ENCODE measurements at regions not wholly inside any gene's neighbourhood (a gene's known extent, or its start where the extent isn't known, plus 50 kb on each side); places are given as distances from the start of the nearest gene placed in this dataset.

DNA sequence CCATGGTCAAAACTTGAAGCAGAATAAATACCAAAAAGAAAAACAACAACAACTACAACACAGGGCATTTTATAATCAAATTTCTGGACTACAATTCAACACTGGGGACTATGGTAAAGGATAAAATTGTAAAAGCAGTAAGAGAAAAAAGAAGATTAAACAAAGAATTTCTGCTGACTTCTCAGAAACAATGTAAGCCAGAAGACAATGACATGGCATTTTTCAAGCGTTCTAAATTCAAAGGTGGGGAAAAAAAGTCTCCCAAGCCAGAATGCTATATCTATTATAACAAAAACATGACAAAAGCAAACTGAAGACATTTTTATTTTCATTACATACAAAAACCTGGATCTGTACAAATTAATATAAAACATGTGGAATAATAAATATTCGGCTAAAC, 433.1 kb downstream of the NPHP4 start:
- ChIA-PET CTCF (no interaction called here), POLR2A (no interaction called here)

DNA sequence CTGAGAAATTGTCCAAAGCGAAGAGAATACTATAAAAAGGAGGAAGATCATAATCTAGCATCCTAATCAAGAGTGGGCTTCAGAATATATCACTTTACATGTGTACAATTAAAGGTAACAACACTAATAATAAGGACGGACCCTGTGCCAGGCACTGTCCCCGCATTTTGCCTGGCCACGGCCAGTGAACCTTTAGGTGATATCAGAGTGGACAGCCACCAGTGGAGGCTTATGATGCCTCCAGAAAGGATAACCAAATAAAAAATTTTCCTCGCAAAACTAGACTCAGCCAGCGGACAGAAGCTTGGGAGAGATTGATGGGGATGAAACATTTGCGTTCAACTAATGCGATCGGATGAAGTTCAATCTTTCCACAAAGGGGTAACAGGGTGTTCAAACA, 436.4 kb downstream of the NPHP4 start:
- POLR2A ChIA-PET = no interaction called here

DNA sequence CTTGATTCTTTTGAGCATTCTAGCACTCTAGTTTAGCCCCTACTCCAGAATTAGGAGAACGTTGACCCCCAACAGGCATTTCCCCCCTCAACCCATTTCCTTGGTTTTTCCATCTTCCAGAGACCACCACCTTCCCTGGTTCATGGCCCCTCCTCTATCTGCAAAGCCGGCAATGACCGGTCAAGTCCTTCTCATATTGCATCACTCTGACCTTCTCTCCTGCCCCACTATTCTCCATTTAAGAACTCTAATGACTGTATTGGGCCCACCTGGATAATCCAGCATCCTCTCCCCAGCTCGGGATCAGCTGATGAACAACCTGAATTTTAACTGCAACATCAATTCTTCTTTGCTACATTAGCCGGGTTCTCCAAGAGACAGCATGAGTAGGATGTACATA, 437.4 kb downstream of the NPHP4 start:
- CTCF ChIA-PET = no interaction called here
- POLR2A ChIA-PET = no interaction called here

More for the DNA sequence above, 436.4 kb downstream of the NPHP4 start:
- CTCF ChIA-PET = no interaction called here

DNA sequence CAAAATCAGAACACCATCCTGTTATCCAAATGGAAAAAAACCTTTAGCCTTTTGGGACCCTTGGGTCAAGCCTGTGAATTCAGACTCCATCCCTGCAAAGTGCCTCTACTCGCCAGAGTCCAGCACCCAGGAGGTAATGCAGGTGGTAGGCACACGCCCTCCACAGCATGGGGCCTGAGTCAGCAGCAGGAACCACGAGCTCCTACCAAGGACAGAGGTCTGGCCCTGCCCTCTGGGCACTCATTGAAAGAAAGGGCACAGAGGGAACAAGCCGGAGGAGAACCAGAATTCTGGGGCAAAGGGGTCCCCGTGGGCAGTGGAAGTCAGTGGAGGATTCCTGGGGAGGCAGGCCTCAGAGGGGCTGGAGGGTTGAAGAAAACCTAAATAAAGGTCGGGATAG, 438.1 kb downstream of the NPHP4 start:
- ChIA-PET POLR2A (no interaction called here), CTCF (no interaction called here)

DNA sequence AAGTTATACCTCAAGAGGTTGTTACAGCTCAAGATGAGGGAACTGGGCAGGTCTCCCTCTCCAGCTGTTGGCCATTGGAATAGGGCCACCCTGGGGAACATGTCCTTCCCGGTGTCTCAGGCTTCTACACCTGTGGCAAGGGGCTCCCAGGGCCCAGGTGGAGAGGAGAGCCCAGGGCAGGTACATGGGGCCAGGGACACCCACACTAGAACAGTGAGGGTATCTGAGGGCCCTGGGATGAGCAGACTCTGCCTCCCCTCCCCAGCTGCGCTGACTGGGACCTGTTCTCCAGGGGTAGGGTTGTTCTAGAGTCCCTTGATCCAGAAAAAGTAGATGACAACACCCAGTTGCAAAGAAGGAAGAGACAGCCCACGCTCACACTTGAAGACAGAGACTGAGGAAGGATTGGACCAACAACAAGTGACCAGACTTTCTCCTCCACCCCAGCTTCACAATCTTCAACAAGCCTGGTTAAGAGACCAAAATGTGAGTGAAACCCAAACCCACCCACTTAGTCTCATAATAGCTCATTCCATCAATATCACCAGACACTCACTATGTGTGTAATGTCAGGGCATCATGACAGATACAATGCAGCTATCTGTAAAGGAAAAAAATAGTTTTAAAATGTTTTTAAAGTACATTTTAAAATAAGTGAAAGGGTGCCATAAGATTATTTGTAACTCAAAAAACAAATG, 439.3 kb downstream of the NPHP4 start:
- ChIA-PET CTCF (interaction anchor here (1.1 kb wide), 1 partner anchor 25 kb away, joined by 3 read pairs; no protein-coding TSS in a partner anchor), POLR2A (no interaction called here)

DNA sequence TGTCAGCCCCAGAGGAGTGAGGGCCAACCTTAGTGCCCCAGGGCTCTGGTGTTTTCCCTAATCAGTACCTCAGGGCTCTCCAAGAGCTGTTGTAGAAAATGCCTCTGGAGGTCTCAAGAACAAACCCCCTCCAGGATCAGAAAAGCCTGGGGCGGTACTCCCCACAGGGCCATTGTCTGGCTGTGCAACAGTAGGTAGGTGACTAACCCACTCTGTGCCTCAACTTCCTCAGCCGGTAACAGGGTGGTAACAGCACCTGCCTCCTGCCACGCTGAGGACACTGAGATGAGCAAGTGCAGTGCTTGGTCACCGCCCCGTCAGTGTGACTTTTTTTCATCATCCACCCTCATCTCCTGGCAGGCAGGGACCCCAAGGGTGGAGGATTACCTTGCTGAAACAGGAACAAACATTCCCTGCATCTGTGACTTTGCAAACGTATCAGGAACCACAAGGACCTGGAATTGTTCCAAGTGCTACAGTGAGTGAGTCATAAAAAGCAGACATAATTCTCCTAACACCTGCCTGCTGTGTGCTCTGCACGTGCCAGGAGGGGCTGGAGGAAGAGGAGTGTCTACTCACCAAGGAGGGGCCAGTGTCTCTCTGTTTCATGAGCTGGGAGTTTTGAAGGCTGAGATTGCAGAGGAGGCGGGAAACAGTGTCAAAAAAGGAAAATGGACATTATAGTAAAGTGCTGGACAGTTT, 440.8 kb downstream of the NPHP4 start:
- ChIA-PET POLR2A (no interaction called here), CTCF (no interaction called here)

DNA sequence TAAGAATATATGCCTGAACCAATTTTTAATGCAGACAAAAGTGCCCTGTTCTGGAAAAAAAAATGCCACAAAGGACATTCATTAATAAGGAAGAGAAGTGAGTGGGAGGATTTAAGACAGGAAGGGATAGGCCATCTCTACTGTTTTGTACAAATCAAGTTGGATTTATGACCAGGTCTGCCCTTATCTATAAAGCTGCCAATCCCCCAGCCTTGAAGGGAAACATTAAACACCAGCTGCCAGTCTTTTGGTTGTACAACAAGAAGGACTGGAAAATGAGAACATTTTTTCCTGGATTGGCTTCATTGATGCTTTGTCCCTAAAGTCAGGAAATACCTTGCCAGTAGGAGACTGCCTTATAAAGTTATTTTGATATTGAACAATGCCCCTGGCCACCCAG, 444.0 kb downstream of the NPHP4 start:
- CTCF ChIA-PET = no interaction called here
- POLR2A ChIA-PET = no interaction called here

DNA sequence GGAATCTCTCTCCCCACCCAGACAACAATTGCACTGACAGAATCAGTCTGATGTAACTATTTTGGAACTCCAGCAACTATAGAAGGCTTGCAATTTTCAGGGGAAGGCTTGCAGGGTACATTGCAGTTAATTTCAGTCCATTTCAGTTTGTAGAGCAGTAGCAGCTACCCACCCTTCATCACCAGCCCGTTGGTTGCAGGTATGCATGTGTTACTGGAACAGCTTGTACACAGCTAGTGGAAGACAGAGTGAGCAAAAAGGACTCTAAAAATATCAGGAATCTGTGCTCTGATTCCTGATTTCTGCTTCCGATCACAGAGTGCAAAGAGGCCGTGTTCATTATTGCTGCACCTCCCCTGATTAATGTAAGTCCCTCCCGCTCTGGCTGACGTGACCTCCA, 449.0 kb downstream of the NPHP4 start:
- CTCF ChIA-PET = no interaction called here
- POLR2A ChIA-PET = no interaction called here

DNA sequence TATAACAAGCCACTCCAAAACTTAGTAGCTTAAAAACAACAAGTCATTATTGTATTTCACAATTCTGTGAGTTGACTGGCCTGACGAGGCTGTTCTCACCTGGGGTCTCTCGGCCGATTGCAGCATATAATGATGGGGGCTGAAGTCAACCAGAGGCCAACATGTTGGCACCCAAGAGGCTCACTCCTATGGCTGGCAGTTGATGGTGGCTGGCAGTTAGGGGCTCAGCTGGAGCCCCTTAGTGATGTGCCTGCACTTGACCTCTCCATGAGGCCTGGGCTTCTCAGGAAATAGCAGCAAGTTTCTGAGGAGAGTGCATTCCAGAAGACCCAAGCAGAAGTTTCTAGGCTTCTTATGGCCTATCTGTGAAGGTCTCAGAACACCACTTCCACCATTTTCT, 459.4 kb downstream of the NPHP4 start:
- ChIA-PET CTCF (no interaction called here), POLR2A (no interaction called here)

DNA sequence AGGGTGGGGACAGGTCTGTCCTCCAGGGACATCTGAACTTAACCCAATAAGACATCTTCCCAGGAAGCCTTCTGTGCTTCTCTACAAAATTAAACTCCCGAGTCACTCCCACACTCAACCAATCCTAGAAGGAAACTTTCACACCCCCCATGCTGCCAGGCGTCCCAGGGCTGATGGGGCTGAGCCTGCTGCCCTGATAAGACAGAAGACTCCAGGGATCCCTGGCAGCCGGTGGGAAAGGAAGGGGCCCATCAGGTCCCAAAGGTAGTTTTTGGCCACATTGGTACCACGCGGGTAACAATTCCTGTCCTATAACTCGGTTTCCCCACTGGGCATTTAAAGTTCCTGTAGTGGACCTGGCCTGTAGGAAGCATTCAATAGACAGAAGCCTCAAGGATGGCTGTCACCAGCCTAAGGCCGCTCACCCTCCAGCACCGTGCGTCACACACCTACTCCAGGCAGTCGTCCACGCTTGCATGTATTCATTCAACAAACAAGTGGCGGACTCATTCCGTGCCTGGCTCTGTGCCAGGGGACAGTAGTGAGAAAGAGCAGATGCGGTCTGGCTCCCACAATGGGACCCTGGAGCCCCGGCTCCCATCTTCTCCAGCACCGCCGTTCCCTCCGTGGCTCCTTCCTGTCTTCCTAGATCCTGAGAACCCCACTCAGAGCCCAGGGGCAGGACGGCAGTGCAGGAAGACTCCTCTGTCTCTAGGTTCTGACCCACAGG, 465.2 kb downstream of the NPHP4 start:
- ChIA-PET POLR2A (no interaction called here), CTCF (no interaction called here)

DNA sequence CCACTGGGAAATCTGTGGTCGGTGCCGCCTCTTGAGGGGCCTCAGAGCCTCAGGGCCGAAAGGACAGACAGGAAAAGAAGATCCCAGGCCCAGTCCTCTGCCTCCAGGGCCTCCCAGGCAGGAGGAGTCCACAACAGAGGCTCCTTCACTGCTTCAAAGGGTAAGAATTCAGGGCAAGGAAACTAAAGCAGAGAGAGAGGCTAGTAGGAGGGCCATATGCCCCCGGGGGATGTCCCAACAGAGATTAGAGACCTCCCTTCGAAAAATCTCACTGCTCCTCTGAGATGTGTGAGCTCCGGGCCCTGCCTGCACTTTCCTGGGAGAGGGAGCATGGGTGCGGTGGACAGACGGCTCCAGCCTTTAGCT, 465.9 kb downstream of the NPHP4 start:
- ChIA-PET CTCF (no interaction called here), POLR2A (no interaction called here)

DNA sequence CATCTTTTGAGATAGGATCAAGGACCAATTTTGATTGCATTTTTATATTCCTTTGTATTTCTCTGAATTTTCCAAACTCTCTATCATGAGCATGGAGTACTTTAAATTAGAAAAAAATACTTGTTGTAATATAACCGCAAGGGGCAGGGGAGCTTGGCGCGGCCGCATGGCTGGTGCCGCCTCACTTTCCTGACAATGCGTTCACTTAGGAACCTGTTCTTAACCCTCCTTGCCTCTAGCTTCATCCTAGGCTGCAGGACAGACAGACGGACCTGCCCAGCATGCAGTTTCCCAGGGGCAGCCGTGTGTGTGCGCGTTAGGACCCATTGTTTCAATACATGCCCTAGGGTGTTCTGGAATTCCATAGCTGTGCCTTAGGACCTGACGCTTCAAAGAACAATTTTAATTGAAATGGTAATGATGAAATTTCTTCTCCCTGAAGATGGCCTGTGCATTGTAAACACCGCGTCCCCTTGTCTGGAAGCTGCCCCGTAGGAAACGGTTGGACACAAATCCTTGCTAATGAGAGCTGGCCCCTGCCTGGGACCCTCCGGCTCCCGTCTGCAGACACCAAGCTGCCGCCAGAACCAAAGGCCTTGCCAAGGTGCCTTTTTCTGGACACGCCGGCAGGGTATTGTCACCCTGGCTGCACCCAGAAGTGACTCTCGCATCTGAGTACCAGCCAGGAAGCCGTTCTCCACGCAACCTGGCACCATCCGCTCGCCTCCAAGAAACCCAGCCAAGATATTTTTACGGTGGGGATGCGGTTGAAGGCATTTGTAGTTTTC, 466.4 kb downstream of the NPHP4 start:
- CTCF ChIA-PET = no interaction called here
- POLR2A ChIA-PET = no interaction called here

DNA sequence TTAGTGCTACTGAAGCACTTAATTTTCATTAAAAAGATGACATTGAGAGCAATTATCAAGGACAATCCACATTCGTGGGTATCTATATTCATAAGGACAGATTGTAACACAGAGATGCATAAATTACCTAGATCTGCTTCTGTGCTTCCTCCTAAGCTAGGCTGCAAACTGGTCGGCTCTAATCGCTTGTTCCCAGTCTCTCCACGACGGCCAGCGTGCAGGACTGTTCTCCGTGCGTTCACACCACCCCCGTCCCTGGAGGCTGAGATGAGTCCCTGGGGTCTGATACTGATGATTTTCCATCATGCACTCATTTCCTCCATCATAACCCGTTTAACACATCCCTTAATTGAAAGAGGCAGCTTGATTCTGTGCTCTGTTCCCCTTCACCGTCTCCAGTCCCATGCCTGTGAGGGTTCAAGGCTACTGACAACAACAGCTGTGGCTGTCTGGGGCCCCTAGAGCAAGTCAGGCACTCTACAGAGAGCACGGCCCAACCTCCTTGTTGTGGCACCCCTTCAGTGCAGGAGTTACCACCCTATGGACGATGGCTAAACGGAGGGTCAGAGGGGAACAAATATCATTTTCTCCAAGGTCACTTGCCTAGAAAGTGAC, 469.6 kb downstream of the NPHP4 start:
- ChIA-PET CTCF (no interaction called here), POLR2A (interaction anchor here (0.6 kb wide), 1 partner anchor 133 kb away, joined by 3 read pairs; no protein-coding TSS in a partner anchor)

DNA sequence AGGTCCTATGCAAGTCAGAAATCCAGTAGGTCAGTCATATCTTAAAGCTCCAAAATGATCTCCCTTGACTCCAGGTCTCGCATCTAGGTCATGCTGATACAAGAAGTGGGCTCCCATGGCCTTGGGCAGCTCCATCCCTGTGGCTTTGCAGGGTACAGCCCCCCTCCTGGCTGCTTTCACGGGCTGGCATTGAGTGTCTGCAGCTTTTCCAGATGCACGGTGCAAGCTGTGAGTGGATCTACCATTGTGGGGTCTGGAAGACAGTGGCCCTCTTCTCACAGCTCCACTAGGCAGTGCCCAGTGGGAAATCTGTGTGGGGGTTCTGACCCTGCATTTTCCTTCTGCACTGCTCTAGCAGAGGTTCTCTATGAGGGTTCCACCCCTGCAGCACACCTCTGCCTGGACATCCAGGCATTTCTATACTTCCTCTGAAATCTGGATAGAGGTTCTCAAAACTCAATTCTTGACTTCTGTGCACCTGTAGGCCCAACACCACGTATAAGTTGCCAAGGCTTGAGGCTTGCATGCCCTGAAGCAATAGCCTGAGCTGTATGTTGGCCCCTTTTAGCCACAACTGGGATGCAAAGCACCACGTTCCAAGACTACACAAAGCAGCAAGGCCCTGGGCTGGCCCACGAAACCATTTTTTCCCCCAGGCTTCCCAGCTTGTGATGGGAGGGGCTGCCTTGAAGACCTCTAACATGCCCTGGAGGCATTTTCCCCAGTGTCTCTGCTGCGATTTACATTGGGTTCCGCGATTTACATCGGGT, 472.7 kb downstream of the NPHP4 start:
- POLR2A ChIA-PET = no interaction called here

DNA sequence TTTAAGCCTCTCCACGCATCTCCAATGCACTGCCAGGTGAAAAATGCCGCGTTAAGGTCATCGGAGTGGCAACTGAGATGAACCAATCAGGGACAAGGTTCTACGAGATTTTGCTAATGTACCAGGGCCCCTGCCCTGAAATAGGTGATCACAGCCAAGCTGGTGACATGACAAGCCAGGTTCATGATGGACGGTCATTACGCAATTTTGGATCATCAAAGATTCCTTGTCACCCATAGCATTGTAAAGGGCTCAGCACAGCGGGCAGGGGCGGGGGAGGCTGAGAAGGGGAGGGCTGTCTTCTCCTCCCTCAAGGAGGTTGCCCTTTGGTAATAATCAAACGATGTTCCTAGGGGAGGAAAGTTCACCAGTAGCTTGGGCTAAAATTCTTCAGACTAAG, 475.5 kb downstream of the NPHP4 start:
- CTCF ChIA-PET = no interaction called here
- POLR2A ChIA-PET = no interaction called here

More for the DNA sequence above, 472.7 kb downstream of the NPHP4 start:
- CTCF ChIA-PET = no interaction called here

DNA sequence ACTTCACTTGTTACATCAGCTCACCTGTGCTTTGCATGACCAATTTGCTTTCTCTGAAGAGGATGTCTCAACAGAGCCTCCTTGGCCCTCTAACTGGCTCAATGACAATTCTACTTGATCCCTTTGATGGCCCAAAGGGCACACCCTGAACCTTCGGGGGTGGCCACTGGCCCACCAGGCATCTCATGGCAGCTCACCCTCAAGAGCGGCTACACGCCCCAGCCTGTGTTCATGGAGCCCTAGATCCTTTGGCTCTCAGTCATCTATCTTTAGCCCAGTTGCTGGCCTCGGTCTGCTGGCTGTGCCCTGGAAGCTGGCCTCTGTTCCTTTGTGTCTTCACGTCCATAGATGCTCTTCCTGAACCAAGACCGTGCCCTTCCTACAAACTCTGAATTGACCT, 476.7 kb downstream of the NPHP4 start:
- POLR2A ChIA-PET = no interaction called here

DNA sequence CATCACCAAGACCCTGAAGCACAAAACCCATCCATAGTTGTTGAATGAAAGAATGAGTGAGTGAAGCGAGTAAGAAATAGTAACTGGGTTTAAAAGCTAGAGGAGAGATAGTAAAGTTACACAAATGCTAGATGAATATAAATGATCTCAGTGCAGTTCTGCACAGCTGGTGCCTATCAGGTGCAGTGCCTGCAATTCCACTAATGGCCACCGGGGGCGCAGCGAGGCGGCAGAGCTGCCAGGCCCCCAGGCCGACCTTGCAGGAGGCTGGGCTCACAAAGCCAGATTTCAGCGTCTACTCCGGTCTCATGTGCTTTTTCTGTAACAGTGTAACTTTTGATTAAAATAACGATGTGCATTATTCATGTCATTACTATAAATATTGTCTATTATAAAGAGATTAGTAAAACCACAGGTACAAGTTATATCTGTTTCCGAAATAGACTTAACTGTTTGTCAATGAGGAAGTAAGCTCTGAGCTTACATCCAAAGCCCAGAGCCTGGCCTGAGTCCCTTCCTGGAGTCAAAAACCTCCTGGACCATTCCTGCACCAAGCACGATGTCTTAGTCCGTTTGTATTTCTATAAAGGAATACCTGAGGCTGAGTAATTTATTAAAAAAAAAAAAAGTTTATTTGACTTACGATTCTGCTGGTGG, 477.6 kb downstream of the NPHP4 start:
- ChIA-PET POLR2A (no interaction called here), CTCF (interaction anchor here (1.1 to 2.0 kb wide), 4 partner anchors 10 to 231 kb away, joined by 3 to 7 read pairs (median 5); no protein-coding TSS in a partner anchor)

More for the DNA sequence above, 476.7 kb downstream of the NPHP4 start:
- CTCF ChIA-PET = interaction anchor here (1.1 to 2.0 kb wide), 3 partner anchors 9 to 230 kb away, joined by 3 to 7 read pairs (median 6); no protein-coding TSS in a partner anchor

DNA sequence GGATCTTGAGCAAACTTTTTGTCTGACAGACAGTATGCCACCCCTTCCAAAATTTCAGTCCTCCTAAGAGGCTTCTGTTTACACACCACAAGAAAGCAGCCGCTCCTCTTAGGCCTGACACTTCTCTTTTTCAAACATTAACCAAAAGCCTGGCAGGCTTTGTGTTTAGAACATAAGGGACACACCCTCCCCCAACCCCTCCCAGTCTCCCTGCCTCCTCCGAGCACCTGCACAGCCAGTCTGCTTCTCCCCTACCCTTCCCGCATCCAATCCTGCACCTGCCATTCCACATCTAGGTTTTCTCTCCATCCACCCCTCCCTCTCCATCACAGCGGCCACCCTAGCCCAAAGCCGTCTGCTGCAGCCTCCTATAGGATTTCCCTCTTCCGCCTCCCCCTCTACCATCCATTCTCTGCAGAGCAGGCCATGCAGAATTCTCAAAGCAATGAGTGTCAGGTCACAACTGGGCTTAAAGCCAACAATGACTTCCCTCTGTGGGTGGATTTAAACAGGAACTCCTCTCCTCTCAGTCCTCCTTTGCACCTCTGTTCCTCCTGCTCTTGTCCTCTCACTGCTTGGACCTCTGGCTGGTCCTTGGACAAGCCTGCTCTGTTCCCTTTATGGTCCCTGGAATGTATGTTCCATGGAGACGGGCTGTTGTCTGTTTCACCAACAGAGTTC, 478.2 kb downstream of the NPHP4 start:
- CTCF ChIA-PET = interaction anchor here (1.1 to 2.0 kb wide), 4 partner anchors 10 to 232 kb away, joined by 3 to 7 read pairs (median 5); no protein-coding TSS in a partner anchor
- POLR2A ChIA-PET = no interaction called here

Data from activated CD8-positive, alpha-beta memory T cell treated with anti-CD3 and anti-CD28 coated beads for 36 hours (primary cell).